Kidney tubule cell (primary cell): ENCODE measurements at regions not wholly inside any gene's neighbourhood (a gene's known extent, or its start where the extent isn't known, plus 50 kb on each side); places are given as distances from the start of the nearest gene placed in this dataset.

ENCODE experiments used
- DNase-seq: peaks from one replicate; pipeline ENCODE4 v3.0.0-alpha.2; 2018; ENCODE audit warnings: low spot score

DNA sequence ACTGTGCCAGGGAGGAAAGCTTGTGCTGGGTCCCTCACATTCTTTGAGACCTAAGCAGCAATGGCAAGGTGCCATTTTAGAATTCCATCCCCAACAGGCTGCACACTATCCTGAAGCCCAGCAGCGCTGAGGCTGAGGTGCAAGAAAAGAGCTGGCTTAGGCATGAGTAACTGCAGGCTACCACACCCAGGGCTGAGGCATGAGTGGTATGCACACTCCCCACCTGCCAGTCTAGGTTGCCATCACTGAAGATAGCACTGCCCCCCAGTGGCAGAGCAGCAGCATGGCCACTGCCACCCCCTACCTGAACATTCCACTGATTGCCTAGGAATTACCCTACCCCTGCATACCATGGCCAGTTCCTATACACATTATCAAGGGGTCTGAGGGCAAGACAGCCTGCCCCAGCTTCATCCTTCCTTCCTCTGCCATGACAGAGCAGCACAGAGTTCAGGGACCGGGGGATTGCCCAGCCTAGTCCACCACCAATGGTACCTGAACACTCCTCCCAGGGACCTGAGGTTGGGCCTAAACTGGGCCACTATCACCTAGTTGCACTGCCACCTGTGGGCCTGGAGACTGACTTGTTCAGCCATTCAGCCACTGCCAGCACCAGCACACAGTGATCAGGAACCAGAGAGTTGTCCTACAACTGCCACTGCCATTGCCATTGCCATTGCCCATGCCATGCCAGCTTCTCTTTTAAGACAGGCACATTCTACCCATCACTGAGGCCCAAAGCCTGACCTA lies 129.8 kb downstream of the SATB1 start:
- peak; percentile 92 for DNase-seq

DNA sequence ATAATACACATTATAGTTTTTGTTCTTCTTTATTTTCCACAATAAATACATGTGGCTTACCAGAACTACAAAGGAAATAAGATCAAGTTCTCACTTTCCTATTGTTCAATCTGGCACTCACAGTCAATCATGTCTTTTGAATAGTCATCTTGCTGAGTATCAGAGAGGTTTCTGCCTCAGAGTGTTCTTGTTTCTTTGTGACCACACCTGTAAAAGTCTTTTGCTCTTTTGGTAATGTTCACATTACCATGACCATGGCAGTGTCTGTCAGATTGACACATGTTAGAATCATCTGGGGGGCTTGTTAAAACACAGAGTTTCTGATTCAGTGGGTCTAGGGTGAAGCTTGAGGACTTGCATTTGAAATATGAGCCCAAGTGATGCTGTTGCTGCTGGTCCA lies 135.0 kb downstream of the SATB1 start:
- DNase-seq, result no peak

- no peak for DNase-seq
Observed at GRCh38 chr3:18288243-18288642, 136.9 kb downstream of the SATB1 start.

- DNase-seq, result no peak
Observed at GRCh38 chr3:18284716-18285115, 140.4 kb downstream of the SATB1 start.

DNA sequence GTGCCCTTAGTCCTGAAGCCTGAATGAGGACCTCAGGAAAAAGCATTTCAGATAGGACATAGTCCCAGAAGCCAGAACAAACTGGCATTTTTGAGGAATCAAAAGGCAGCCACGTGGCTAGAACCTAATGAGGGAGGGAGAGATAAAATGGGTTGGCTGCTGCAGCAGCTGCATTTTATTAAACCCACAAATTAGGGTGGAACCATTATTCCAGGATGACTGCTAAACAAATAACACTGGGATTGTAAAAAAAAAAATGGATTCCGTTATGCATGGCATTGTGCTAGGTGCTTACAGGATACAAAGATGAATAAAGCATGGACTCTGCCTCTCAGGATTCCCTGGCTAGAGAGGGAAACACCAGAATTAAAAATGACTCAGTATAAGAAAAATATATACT lies 141.5 kb downstream of the SATB1 start:
- no peak for DNase-seq

GRCh38 chr3:18282507-18282906 lies 142.6 kb downstream of the SATB1 start:
- DNase-seq, result no peak

GRCh38 chr3:18279226-18279737 lies 145.9 kb downstream of the SATB1 start:
- DNase-seq, result no peak

DNA sequence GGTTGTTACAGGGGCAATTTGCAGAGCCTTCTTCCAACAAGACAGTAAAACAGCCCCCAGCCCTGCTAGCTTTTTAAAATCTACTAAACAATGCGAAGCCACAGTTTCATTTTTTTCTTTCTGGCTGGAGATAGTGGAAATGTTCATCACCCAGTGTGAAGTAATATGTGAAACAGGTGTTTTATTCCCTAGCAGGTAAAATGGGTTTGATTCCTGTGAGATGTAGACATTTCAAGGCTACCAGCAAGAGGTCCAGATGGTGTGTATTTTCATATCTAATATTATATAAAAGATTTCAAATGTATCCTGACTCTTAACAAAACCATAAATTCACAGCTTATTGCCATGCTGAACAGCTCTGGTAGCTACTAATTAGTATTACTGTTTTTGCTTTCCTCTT lies 160.3 kb downstream of the SATB1 start:
- DNase-seq, result no peak

- no peak for DNase-seq
Observed at GRCh38 chr3:18264361-18264760, 160.8 kb downstream of the SATB1 start.

- DNase-seq, result no peak
Observed at GRCh38 chr3:18258492-18258891, 166.6 kb downstream of the SATB1 start.

DNA sequence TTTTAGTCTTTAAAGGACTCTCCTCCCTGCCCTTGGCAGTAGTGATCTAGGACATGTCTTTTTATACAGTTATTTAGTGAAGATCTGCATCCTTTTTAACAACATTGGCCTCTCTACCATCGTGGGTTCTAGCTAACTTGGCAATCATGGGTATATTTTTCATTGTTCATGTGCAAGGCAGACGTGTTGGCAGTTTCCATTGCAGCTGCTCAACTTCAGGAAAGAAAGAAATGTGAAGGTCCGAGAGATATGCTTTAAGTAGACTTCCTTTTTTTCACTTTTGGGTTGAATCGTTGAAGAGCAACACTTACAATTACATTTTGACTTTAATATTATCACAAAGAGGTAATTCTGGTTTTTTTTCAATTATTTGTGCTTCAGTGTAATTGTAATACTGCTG lies 172.6 kb downstream of the SATB1 start:
- DNase-seq, result no peak

DNA sequence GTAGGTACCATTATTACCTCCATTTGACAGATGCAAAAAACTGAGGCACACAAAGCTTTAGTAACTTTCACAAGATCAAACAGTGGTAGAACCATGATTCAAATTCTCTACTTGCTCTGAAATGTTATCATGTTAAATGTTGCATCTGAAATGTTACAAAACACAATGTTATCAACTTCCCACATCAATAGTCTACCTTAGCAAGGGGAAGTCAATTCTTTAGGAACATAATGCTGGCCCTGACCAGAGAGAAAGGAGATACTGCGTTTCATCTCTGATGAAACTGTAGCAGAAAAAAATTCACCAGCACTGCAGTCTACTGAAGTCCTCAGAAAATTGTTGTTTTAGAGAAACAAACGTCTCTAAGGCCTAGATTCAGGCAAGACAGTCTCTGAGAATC lies 174.1 kb downstream of the SATB1 start:
- DNase-seq, result no peak

- DNase-seq, result no peak
Observed at GRCh38 chr3:18249126-18249525, 176.0 kb downstream of the SATB1 start.

DNA sequence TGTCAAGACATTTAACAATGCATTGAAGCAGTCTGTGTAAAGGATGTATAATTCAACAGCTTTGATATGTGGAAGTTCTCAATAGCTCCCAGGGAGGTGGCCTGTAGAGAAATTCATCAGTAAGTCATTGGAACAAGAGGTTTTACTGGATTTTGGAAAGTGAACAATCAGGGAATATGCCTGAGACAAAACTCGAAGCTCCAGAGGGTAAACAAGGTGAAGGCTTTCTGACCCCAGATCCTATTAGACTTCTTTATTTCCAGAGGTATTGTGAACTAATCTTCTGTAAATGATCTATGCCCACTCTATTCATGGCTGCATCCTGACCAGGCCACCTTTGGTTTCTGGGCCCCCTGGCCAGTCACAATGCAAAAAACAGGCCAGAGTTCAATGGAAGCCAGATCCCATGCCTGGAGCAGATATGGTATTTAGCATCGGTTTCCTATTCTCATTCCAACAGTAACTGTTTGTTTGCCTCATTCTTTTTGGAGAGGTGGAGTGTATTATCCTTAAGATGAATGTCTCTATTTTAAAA lies 177.3 kb downstream of the SATB1 start:
- no peak for DNase-seq

DNA sequence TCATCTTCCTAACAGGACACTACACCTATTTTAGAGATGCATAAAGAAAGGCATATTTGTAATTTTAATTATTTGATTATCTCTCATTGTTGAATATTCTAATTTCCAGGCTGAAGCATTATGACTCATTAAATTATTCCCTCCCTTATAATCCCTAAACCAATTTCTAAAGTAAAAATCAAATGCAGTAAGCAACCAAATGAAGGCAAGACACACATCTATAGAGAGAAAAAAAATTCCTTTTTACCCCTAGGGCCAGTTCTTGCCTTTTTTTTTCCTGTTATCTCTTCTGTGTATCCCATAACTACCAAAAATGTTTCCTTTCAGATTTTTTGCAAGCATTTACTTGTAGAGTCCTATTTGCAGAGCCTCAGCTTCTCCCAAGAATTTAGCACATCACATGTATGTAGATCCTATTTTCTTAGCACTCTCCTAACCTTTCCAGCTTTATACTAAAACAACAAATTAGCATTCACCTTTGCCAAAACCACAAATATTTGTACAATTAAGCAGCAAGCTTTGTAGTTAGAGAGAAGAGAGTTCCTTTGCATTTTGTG lies 177.9 kb downstream of the SATB1 start:
- DNase-seq, result no peak

DNA sequence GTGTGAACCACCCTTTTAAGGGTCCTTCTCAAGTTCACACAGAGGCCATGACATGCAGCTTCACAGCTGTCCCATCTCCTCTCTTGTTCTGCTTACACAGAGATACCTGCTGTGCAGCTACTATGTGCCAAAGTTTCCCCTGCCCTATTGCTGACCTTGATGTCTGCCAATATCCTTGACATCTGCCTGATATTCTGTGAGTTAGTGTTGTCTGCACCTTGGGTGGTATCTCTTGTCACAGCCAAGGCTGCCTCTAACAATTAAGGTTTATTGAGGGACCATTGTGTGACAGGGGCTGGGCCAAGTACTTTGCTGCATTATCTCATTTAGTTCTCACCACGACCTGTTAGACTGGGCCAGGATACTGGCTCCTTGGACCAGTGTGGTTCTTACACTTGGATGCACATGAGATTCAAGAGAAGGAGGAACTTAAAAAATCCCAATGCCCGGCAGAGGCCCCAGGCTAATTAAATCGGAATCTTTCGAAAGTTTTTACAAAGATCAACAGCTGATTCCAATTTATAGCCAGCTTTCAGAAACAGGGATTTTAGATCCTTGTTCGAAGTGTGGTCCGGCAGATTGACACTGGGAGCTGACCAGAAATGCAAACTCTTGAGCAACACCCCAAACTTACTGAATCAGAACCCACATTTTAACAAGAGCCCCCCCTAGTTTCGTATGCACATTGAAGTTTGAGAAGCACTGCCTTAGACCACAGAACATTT lies 178.6 kb downstream of the SATB1 start:
- no peak for DNase-seq

GRCh38 chr3:18245721-18246120 lies 179.4 kb downstream of the SATB1 start:
- no peak for DNase-seq

DNA sequence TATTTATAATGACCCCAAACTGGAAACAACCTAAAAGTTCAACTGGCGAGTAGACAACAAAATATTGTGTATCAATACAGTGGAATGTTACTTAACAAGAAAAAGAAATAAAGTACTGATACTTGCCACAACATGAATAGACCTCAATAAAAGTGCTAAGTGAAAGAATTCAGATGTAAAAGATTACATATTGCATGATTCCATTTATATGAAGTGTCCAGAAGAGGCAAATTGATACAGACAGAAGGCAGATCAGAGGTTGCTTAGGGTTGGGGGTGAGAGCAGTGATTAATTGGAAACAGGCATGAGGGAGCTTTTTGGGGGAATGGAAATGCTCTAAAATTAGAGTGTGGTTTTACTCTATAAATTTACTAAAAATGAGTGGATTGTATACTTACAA lies 183.3 kb downstream of the SATB1 start:
- DNase-seq, result no peak

- no peak for DNase-seq
Observed at GRCh38 chr3:18239674-18240073, 185.5 kb downstream of the SATB1 start.

- no peak for DNase-seq
Observed at GRCh38 chr3:18238746-18239331, 186.3 kb downstream of the SATB1 start.

DNA sequence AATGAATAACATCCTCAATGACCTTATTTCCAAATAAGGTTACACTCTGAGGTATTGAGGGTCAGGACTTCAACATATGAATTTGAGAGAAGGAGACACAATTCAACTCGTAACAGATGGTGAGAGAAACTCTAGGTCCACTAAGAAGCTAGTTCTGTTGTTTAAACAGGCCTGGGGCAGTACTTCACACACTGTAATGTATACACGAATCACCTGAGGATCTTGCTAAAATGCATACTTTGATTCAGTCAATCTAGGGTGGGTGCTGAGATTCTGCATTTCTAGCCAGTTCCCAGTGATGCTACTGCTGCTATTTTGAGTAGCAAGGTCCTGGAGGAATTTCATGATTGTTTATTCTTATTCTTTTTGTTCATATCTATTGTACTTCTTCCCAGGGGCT lies 186.8 kb downstream of the SATB1 start:
- no peak for DNase-seq

DNA sequence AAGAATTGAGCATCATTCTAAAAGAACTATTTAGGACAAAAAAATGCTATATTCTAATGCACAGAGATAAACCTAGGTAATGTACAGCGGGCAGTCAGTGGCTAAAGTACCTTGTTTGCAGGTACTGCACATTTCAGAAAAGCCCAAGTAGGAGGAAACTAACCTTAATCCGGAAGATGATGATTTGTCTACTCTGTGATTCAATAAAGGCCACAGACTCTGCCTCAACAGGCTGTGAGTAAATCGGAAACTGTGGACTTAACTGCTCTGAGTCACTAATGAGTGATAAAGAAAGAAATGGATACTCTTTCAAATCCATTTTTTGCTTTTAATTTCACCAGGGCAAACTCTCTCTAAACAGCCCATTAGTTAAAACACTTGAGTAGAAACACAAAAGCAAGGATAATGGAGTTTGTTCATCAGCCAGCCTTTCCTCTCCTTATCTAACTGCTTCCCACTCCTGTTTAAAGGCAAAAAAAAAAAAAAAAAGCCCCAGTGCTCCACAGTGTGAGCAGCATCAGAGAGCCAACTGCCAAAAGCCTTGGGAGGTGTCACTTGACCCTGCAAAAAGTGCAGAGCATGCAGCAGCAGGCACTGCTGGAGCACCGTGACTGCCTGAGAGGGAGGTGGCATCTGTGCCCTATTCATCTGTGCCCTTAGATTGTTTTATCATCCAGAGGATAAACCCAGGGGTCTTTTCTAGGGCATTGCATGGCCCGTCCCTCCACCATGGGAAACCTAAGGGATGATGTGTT lies 187.7 kb downstream of the SATB1 start:
- DNase-seq, result peak; percentile 57
